ENCODE measurements at regions not wholly inside any gene's neighbourhood (a gene's known extent, or its start where the extent isn't known, plus 50 kb on each side); places are given as distances from the start of the nearest gene placed in this dataset.

DNA sequence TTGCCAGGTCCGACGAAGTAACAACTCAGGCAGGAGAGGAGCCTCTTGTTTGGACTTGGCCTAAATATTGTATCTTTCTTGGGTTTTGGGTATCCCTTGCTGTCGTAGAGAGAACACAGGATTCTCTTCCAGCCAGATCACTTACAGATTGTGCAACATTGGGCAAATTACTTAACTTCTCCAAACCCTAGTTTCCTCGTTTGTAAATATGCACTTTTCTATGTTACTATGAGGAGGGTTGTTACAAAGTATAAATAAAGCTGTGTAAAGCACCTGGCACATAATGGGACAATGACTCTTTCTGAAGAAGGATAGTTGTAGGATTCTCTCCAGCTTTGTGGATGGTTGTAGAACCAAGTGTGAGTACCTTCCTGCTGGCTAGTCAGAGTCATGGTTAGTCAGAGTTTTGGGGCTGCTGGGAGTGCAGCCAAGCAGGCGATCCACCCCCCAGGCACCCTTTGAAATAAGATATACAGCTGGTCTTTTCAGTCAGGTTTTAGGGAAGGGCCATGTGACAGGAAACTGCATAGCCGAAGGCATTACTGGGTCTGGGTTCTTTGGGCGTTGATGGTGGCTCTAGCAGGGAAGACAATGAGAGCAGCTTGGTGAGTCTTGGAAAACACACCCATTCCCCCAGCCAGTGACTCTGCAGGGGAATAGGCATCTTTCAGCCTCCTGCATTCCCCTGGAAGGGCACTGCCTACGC is 49.9 kb upstream of the GDNF start:
- H3K4me2 ChIP-seq (ENCODE audit: extremely low read depth, insufficient read depth, low read length): no peak overlapping the region
- no peak overlapping the region for H3K9ac ChIP-seq (ENCODE audit: insufficient read depth, low read length)
- peak; percentile 7 to 88 for DNase-seq (ENCODE audit: low read depth in 2 of 2)
- H4K20me1 ChIP-seq (ENCODE audit: control insufficient read depth, extremely low read depth, insufficient read depth, low read length): no peaks in the 10 kb centered on the region
- H3K79me2 ChIP-seq (ENCODE audit: control insufficient read depth, insufficient read depth, low read length): no peaks in the 10 kb centered on the region
- H3K36me3 ChIP-seq (ENCODE audit: control insufficient read depth, insufficient read depth, low read length): no peaks in the 10 kb centered on the region
- TF ChIP-seq EZH2 (IDR thresholded peaks at IDR 0.05; ENCODE audit: low read length, missing control alignments) (no peak), CTCF (conservative IDR thresholded peaks at IDR 0.05 in 1 of 2, IDR thresholded peaks at IDR 0.05 in 1 of 2; ENCODE audit: low read depth in 1 of 2, low read length in 2 of 2) (no peak)
- no peak overlapping the region for H3K4me3 ChIP-seq (replicated peaks in 1 of 4; ENCODE audit: control extremely low read depth in 1 of 4, insufficient read depth in 1 of 4, low read depth in 3 of 4, low read length in 4 of 4)
- H3K27me3 ChIP-seq (ENCODE audit: control insufficient read depth, insufficient read depth, low read length): no peaks in the 10 kb centered on the region
- H3K4me1 ChIP-seq (ENCODE audit: control insufficient read depth, extremely low read depth, insufficient read depth, low read length): peaks cover 3% of the 10 kb centered on the region
- H3K27ac ChIP-seq (ENCODE audit: insufficient read depth, low read length): peak overlapping the region; percentile 4
- peak overlapping the region; percentile 14 for H2AFZ ChIP-seq (ENCODE audit: low read length)
- no peaks in the 10 kb centered on the region for H3K9me3 ChIP-seq (ENCODE audit: control insufficient read depth, insufficient read depth, low read depth, low read length)
